Posterior cingulate gyrus (tissue), 11 donors: ENCODE measurements at regions not wholly inside any gene's neighbourhood (a gene's known extent, or its start where the extent isn't known, plus 50 kb on each side); places are given as distances from the start of the nearest gene placed in this dataset.

Experiments used
- DNase-seq, 10 donors: peaks; one replicate each; pipeline versions ENCODE4 v3.0.0 to v3.0.0-alpha.2; 2020 to 2021; ENCODE audit warnings: mixed read lengths in 3 of 10
- intact Hi-C: fragments of 100-400 bp; cut with DNase I; formaldehyde crosslinking; loops from one replicate; pipeline ENCODE4 v1.15.1; 2023

GRCh38 chr7:41808541-41808940 lies 105.7 kb upstream of the INHBA start:
- intact Hi-C loops, result no loop called here
- DNase-seq, result no peak

GRCh38 chr7:41803569-41803968 lies 100.7 kb upstream of the INHBA start:
- DNase-seq, result no peak
- intact Hi-C loops, result no loop called here

- no peak for DNase-seq
- intact Hi-C loops, result no loop called here
Observed at GRCh38 chr7:41796331-41796730, 93.4 kb upstream of the INHBA start.

GRCh38 chr7:41795276-41795833 lies 92.5 kb upstream of the INHBA start:
- intact Hi-C loops, result no loop called here

GRCh38 chr7:41793556-41793955 lies 90.7 kb upstream of the INHBA start:
- intact Hi-C loops, result no loop called here
- no peak for DNase-seq

More at GRCh38 chr7:41795276-41795833, 92.5 kb upstream of the INHBA start:
- DNase-seq, result no peak

GRCh38 chr7:41792120-41792519 lies 89.2 kb upstream of the INHBA start:
- intact Hi-C loops, result no loop called here
- DNase-seq, result no peak

- intact Hi-C loops, result no loop called here
- no peak for DNase-seq
Observed at GRCh38 chr7:41788556-41788955, 85.7 kb upstream of the INHBA start.

GRCh38 chr7:41787651-41788350 lies 84.9 kb upstream of the INHBA start:
- DNase-seq, result no peak
- intact Hi-C loops, result no loop called here

- intact Hi-C loops, result no loop called here
- DNase-seq, result peak in 1 of 10 donors; percentile 9
Observed at GRCh38 chr7:41786944-41787343, 84.1 kb upstream of the INHBA start.

- no peak for DNase-seq
- intact Hi-C loops, result no loop called here
Observed at GRCh38 chr7:41786404-41786803, 83.5 kb upstream of the INHBA start.

GRCh38 chr7:41785840-41786239 lies 83.0 kb upstream of the INHBA start:
- DNase-seq, result no peak
- intact Hi-C loops, result no loop called here

GRCh38 chr7:41785265-41785664 lies 82.4 kb upstream of the INHBA start:
- no peak for DNase-seq
- intact Hi-C loops, result no loop called here

- intact Hi-C loops, result no loop called here
- no peak for DNase-seq
Observed at GRCh38 chr7:41779918-41780317, 77.0 kb upstream of the INHBA start.

GRCh38 chr7:41777894-41778596 lies 75.2 kb upstream of the INHBA start:
- intact Hi-C loops, result no loop called here
- DNase-seq, result no peak

GRCh38 chr7:41774966-41775365 lies 72.1 kb upstream of the INHBA start:
- DNase-seq, result no peak
- intact Hi-C loops, result no loop called here

GRCh38 chr7:41773756-41774155 lies 70.9 kb upstream of the INHBA start:
- intact Hi-C loops, result no loop called here
- DNase-seq, result no peak

GRCh38 chr7:41771717-41772116 lies 68.8 kb upstream of the INHBA start:
- intact Hi-C loops, result no loop called here
- DNase-seq, result no peak

GRCh38 chr7:41769162-41769561 lies 66.3 kb upstream of the INHBA start:
- intact Hi-C loops, result no loop called here
- no peak for DNase-seq

GRCh38 chr7:41763626-41764025 lies 60.7 kb upstream of the INHBA start:
- no peak for DNase-seq
- intact Hi-C loops, result no loop called here

- intact Hi-C loops, result no loop called here
- DNase-seq, result no peak
Observed at GRCh38 chr7:41762641-41763040, 59.8 kb upstream of the INHBA start.

GRCh38 chr7:41760293-41760692 lies 57.4 kb upstream of the INHBA start:
- DNase-seq, result no peak
- intact Hi-C loops, result no loop called here

- DNase-seq, result no peak
- intact Hi-C loops, result no loop called here
Observed at GRCh38 chr7:41758321-41758720, 55.4 kb upstream of the INHBA start.
